ENCODE measurements at regions not wholly inside any gene's neighbourhood (a gene's known extent, or its start where the extent isn't known, plus 50 kb on each side); places are given as distances from the start of the nearest gene placed in this dataset.

GRCh38 chr1:200275816-200276453 is 133.9 kb downstream of the ZNF281 start:
- TF ChIP-seq CCAR2 (optimal IDR thresholded peaks at IDR 0.05; ENCODE audit: low read depth, low read length) (no peak), ZNF441 (CRISPR knock-in tag; IDR thresholded peaks at IDR 0.05; ENCODE audit: borderline replicate concordance) (no peak), ZNF879 (CRISPR knock-in tag; IDR thresholded peaks at IDR 0.05) (no peak), POLR2A (IDR thresholded peaks at IDR 0.05; ENCODE audit: insufficient read depth in 1 of 2, low read depth in 2 of 2, low read length in 2 of 2) (no peak), ZFP37 (CRISPR knock-in tag; IDR thresholded peaks at IDR 0.05; ENCODE audit: borderline replicate concordance) (no peak), FOSL2 (CRISPR knock-in tag; IDR thresholded peaks at IDR 0.05) (no peak), RNF2 (conservative IDR thresholded peaks at IDR 0.05; ENCODE audit: low read depth) (no peak), NBN (conservative IDR thresholded peaks at IDR 0.05) (no peak), ZNF530 (CRISPR knock-in tag; IDR thresholded peaks at IDR 0.05; ENCODE audit: low read depth) (no peak), POLR2AphosphoS5 (IDR thresholded peaks at IDR 0.05; ENCODE audit: low read depth, low read length) (no peak)
- TF ChIP-seq, protein P1, sequence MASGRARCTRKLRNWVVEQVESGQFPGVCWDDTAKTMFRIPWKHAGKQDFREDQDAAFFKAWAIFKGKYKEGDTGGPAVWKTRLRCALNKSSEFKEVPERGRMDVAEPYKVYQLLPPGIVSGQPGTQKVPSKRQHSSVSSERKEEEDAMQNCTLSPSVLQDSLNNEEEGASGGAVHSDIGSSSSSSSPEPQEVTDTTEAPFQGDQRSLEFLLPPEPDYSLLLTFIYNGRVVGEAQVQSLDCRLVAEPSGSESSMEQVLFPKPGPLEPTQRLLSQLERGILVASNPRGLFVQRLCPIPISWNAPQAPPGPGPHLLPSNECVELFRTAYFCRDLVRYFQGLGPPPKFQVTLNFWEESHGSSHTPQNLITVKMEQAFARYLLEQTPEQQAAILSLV (CRISPR knock-in tag; IDR thresholded peaks at IDR 0.05; ENCODE audit: borderline replicate concordance), result no peak
- TF ChIP-seq, protein P2, sequence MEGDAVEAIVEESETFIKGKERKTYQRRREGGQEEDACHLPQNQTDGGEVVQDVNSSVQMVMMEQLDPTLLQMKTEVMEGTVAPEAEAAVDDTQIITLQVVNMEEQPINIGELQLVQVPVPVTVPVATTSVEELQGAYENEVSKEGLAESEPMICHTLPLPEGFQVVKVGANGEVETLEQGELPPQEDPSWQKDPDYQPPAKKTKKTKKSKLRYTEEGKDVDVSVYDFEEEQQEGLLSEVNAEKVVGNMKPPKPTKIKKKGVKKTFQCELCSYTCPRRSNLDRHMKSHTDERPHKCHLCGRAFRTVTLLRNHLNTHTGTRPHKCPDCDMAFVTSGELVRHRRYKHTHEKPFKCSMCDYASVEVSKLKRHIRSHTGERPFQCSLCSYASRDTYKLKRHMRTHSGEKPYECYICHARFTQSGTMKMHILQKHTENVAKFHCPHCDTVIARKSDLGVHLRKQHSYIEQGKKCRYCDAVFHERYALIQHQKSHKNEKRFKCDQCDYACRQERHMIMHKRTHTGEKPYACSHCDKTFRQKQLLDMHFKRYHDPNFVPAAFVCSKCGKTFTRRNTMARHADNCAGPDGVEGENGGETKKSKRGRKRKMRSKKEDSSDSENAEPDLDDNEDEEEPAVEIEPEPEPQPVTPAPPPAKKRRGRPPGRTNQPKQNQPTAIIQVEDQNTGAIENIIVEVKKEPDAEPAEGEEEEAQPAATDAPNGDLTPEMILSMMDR (CRISPR knock-in tag; IDR thresholded peaks at IDR 0.05), result no peak

Measured in HepG2 (cell line).